ENCODE measurements at regions not wholly inside any gene's neighbourhood (a gene's known extent, or its start where the extent isn't known, plus 50 kb on each side); places are given as distances from the start of the nearest gene placed in this dataset.

DNA sequence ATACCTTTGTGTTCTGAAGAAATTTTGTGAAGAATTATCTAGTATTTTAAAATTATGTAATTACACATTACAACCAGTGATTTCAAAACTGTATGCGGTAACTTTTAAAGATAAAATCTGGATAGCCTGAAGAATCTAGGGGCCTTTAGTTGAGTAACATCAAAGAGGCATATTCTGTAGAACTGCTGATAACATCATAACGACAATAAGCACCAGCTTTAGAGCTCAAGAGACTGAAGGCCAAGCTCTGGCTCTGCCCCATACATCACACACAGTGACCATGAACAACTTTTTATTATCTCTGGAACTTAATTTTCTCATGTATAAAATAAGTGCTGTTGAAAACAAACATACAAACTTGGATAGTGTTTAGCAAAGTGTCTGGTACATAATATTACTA is 121.1 kb upstream of the RHOBTB1 start:
- TF ChIP-seq, protein P1, sequence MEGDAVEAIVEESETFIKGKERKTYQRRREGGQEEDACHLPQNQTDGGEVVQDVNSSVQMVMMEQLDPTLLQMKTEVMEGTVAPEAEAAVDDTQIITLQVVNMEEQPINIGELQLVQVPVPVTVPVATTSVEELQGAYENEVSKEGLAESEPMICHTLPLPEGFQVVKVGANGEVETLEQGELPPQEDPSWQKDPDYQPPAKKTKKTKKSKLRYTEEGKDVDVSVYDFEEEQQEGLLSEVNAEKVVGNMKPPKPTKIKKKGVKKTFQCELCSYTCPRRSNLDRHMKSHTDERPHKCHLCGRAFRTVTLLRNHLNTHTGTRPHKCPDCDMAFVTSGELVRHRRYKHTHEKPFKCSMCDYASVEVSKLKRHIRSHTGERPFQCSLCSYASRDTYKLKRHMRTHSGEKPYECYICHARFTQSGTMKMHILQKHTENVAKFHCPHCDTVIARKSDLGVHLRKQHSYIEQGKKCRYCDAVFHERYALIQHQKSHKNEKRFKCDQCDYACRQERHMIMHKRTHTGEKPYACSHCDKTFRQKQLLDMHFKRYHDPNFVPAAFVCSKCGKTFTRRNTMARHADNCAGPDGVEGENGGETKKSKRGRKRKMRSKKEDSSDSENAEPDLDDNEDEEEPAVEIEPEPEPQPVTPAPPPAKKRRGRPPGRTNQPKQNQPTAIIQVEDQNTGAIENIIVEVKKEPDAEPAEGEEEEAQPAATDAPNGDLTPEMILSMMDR (conservative IDR thresholded peaks at IDR 0.05) = no peak
- no peak overlapping the region for H3K27ac ChIP-seq

DNA sequence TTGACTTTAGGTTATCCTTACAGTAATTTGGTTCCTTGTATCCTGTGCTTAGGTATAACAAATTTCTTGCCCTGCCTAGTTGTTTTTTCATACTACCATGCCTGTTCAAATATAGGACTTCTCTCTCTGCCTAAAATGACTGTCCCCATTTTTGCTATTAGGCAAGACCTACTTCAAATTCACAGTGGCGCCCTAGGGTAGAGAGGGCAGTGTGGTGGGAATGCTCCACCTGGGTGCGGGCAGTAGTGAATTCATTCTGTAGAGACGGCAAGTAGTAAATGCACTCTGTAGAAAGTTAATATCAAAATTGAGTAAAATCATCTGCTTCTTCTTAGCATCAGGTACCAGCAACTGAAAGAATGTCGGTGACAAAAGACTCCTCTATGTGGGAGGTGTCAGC is 120.4 kb upstream of the RHOBTB1 start:
- TF ChIP-seq, protein P1 (conservative IDR thresholded peaks at IDR 0.05) = no peak
- no peak overlapping the region for H3K27ac ChIP-seq

GRCh38 chr10:61063901-61064300 is 119.9 kb upstream of the RHOBTB1 start:
- TF ChIP-seq, protein P1 (conservative IDR thresholded peaks at IDR 0.05) = no peak
- no peak overlapping the region for H3K27ac ChIP-seq

DNA sequence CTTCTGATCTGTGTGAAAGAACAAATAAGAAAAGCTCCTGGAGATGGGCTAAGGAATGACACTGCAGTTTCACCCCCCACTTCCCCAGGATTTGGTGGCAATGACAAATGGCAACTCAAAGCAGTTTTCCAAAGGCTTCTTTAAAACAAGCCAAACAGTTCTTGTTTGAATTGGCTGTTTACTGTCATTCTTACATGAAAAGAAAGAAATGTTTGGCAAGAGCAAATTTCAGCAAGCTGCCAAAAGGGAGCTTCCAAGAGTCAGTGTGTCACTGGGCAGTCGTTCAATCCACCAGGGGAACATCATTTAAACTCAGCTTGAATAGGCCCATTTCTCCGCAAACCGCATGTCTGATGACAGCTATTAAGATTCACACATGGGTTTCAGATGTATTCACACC is 119.0 kb upstream of the RHOBTB1 start:
- TF ChIP-seq, protein P1 (conservative IDR thresholded peaks at IDR 0.05) = no peak

GRCh38 chr10:61061923-61062504 is 118.0 kb upstream of the RHOBTB1 start:
- peak overlapping the region; percentile 62 for H3K27ac ChIP-seq
- TF ChIP-seq, protein P1 (conservative IDR thresholded peaks at IDR 0.05) = no peak

More for the DNA sequence above, 119.0 kb upstream of the RHOBTB1 start:
- H3K27ac ChIP-seq = peak overlapping the region; percentile 62

DNA sequence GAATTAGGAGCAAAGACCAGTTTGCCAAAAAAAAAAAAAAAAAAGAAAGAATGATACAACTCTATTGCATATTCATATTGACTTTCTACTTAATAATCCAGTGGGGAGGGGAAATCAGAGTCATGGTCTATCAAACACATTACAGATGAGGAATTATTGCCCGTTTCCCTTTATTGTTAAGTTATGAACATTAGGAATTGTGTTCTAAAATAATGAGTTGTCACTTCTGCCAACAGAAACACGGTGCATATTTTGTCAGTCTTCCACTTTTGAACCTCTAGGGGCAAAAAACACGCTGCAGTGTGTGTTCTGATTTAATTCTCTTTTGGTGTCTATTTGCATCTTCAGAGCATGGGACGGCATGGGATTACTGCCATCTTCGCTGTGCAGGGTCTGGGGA is 115.7 kb upstream of the RHOBTB1 start:
- TF ChIP-seq, protein P1 (conservative IDR thresholded peaks at IDR 0.05) = no peak
- no peak overlapping the region for H3K27ac ChIP-seq

DNA sequence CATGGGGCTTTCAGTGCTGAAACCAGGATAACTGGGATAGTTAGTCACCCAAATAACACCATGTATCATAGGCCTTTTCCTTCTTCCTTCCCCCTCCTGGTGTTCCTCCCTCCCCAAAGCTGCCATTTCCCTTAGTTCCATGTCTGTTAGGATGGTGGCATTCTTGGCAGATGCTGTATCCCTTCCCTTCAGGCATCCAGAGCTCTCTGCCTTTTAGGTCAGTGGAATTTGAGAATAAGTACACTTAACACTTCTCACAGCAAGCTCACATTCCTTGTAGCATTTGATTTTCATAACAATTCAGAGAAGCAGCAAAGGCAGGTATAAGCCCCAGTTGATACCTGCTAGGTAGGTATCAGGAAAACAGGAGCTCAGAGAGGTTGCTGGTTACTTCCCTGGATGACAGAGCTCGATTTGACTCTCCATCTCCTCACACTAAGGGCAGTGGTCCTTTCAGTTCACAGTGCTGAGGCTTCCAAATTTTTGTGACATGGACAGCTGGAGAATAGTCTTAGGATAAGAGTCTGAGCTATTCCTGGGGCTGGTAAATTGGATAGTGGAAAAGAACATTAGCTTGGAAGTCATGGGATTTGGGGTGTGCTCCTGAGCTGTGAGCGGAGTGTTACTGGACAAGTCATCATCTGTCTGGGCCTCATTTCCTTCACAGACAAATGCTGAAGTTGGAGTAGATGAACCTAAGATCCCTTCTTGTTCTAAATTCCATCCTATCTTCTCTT is 108.7 kb upstream of the RHOBTB1 start:
- no peak overlapping the region for H3K27ac ChIP-seq

More for the DNA sequence above, 108.7 kb upstream of the RHOBTB1 start:
- TF ChIP-seq, protein P1 (conservative IDR thresholded peaks at IDR 0.05) = no peak

Measured in VCaP (cell line).